Activated CD4-positive, alpha-beta T cell treated with anti-CD3 and anti-CD28 coated beads, Interleukin-2, amount 10 ng/mL, durations not matched to agents 7 days and 5 days (primary cell): ENCODE measurements at regions not wholly inside any gene's neighbourhood (a gene's known extent, or its start where the extent isn't known, plus 50 kb on each side); places are given as distances from the start of the nearest gene placed in this dataset.
"Not testable (repeated sequence)": the region's sequence is repeated elsewhere in the genome, so short reads cannot be mapped to it uniquely, and the experiment has no call there.

Experiments
- CTCF ChIA-PET: fragments of 350-600 bp; sonication (Branson Sonifier 250); formaldehyde crosslinking; loops from one replicate; lab custom pipeline; 2021; ENCODE audit warnings: antibody characterized with exemption; lab: Charles Lee
- POLR2A ChIA-PET: fragments of 350-600 bp; sonication (Branson Sonifier 250); formaldehyde crosslinking; loops from one replicate; lab custom pipeline; 2021; ENCODE audit warnings: antibody characterized with exemption; lab: Charles Lee
- DNase-seq: peaks from one replicate; pipeline ENCODE4 v3.0.0-alpha.2; 2020
- H3K27ac Mint-ChIP-seq: one replicate; pipeline ENCODE4 v1.8.0; 2021; ENCODE audit warnings: mild to moderate bottlenecking, moderate library complexity, mixed read lengths
- H3K27me3 Mint-ChIP-seq: one replicate; pipeline ENCODE4 v1.8.0; 2021; ENCODE audit warnings: mixed read lengths
- H3K36me3 Mint-ChIP-seq: one replicate; pipeline ENCODE4 v1.8.0; 2021; ENCODE audit warnings: low read depth, mixed read lengths
- H3K4me1 Mint-ChIP-seq: one replicate; pipeline ENCODE4 v1.8.0; 2021; ENCODE audit warnings: mixed read lengths
- H3K4me3 Mint-ChIP-seq: one replicate; pipeline ENCODE4 v1.8.0; 2021; ENCODE audit warnings: mild to moderate bottlenecking, moderate library complexity, mixed read lengths
- H3K9me3 Mint-ChIP-seq: one replicate; pipeline ENCODE4 v1.8.0; 2021; ENCODE audit warnings: mixed read lengths

DNA sequence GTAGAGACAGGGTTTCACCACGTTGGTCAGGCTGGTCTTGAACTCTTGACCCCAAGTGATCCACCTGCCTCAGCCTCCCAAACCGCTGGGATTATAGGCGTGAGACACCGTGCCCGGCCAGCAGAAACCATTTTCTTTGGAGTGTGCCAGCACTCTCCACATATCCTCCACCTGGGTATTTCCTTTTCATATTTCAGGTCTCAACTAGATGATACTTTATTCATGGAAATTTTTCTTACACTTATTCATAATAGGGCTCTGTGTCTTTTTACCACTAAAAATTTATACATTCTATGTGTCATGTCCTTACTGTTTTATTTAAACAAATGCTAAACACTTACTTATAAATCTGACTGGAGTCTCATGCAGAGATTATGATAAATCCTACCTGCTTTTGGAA lies 305.9 kb downstream of the PCDH20 start:
- Mint-ChIP-seq H3K27ac (no peak overlapping the region), H3K27me3 (no peaks in the 10 kb centered on the region), H3K9me3 (peaks cover 2% of the 10 kb centered on the region), H3K36me3 (no peaks in the 10 kb centered on the region), H3K4me3 (no peak overlapping the region), H3K4me1 (no peaks in the 10 kb centered on the region)
- DNase-seq: no peak
- CTCF ChIA-PET: no interaction called here
- POLR2A ChIA-PET: no interaction called here

DNA sequence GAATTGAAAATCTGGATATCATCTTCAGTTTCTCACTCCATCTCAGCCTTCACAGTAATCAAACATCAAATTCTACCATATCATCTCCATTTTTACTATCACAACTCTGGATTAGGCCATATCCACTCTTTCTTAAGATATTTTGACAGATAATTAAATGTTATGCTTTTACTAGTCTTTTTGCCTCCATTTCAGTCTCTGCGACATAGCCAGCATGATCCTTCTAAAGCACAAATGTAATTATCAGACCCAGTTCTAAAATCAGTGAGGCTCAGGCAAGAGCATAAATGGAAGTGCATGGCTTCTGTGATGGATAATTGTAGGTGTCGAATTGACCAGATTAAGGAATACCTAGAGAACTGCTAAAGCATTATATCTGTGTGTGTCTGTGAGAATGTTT lies 307.7 kb downstream of the PCDH20 start:
- H3K27me3 Mint-ChIP-seq: no peaks in the 10 kb centered on the region
- ChIA-PET POLR2A (no interaction called here), CTCF (no interaction called here)
- DNase-seq: no peak
- no peak overlapping the region for H3K4me3 Mint-ChIP-seq
- H3K27ac Mint-ChIP-seq: no peak overlapping the region
- H3K4me1 Mint-ChIP-seq: no peaks in the 10 kb centered on the region
- H3K9me3 Mint-ChIP-seq: no peaks in the 10 kb centered on the region
- no peaks in the 10 kb centered on the region for H3K36me3 Mint-ChIP-seq

DNA sequence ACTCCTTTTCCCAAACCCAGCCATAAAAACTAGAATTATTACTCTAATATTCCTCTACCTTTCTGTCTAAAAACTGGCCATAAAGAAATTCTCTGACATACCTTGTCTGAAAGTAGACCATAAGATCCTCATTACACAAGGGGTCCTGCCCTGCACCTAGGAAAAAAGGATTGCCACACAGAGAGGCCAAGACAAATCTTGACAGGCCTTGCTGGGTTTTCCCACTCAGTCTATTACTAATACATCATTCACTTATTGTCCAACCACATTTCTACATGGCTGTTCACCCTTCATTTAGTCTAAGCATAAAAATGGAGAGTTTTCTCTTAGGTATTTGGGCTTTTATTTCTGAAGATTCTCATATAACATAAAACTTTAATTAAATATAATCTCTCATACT lies 319.8 kb downstream of the PCDH20 start:
- CTCF ChIA-PET: no interaction called here

DNA sequence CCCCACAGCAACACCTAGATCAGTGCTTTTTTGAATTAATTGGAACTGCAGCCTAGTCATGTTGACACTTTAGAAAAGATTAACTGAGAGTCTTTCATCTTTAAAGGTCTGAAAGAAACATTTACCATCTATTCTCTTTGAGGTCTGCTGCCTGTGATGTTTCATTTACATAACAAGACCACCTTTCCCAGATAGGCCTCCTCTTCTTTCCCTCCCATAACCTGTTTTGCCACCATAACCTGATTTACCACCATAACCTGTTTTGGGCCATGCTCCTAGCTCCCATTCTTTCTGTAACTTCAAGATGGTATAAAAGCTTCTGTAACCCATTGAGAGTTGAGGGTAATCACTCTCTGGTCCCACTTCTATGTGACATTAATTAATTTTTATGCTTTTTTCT lies 320.8 kb downstream of the PCDH20 start:
- Mint-ChIP-seq H3K36me3 (no peaks in the 10 kb centered on the region), H3K4me3 (no peak overlapping the region), H3K27me3 (no peaks in the 10 kb centered on the region), H3K4me1 (no peaks in the 10 kb centered on the region), H3K9me3 (peaks cover 9% of the 10 kb centered on the region), H3K27ac (no peak overlapping the region)
- CTCF ChIA-PET: no interaction called here
- DNase-seq: no peak
- POLR2A ChIA-PET: no interaction called here

More for the DNA sequence above, 319.8 kb downstream of the PCDH20 start:
- no peak for DNase-seq
- Mint-ChIP-seq H3K27ac (no peak overlapping the region), H3K27me3 (no peaks in the 10 kb centered on the region), H3K4me3 (no peak overlapping the region), H3K4me1 (no peaks in the 10 kb centered on the region), H3K9me3 (peaks cover 6% of the 10 kb centered on the region), H3K36me3 (no peaks in the 10 kb centered on the region)
- POLR2A ChIA-PET: no interaction called here

DNA sequence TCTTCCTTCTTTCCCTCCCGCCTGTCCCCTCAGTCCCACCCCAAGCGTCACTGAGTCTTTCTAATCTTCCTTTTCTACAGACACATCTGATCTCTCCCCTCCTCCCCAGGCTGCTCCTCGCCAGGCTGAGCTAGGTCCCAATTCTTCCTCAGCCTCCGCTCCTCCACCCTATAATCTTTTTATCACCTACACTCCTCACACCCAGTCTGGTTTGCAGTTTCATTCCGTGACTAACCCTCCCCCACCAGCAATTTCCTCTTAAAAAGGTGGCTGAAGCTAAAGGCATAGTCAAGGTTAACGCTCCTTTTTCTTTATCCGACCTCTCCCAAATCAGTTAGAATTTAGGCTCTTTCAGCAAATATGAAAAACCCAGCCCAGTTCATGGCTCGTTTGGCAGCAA lies 325.8 kb downstream of the PCDH20 start:
- H3K4me3 Mint-ChIP-seq, CTCF ChIA-PET, DNase-seq, H3K9me3 Mint-ChIP-seq, POLR2A ChIA-PET, H3K27ac Mint-ChIP-seq, H3K36me3 Mint-ChIP-seq, H3K4me1 Mint-ChIP-seq, H3K27me3 Mint-ChIP-seq: not testable (repeated sequence)

DNA sequence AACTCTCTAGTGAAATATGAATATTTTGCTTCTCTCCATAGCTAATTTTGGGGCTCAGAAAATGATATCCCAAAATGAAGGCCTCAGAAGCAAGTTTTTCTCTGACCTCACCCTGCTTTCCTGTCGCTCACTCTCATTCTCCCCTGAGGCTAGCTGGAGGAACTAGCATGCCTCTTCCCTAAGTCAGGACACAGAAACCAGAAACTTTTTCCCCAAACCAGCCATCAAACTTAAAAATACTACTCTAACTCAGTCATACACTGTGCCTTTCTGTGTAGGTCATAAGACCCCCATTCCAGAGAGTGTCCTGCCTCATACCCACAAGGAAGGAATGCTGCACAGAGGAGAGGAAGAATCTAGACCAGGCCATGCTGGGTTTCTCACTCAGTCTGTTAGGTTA lies 329.6 kb downstream of the PCDH20 start:
- Mint-ChIP-seq H3K36me3 (no peaks in the 10 kb centered on the region), H3K9me3 (peaks cover 4% of the 10 kb centered on the region), H3K27ac (no peak overlapping the region), H3K27me3 (no peaks in the 10 kb centered on the region), H3K4me3 (no peak overlapping the region), H3K4me1 (no peaks in the 10 kb centered on the region)
- DNase-seq: no peak
- ChIA-PET CTCF (no interaction called here), POLR2A (no interaction called here)

DNA sequence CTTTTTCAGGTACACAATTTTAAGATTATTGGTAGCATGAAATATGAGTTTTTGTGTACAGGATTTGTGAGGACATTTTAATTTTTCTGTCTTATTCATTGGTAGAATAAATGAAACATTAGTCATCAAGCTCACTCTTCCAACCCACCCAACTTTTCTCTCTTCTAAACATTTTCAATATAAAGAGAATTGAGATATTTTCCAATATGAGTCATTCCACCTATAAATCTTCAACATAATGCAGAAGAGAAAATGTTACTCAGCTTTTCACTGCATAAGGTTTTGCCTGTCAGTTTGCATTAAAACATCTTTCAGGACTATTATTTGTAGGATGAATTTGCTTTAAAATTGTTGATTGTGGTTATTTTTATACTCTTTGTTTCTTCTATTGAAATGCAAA lies 330.7 kb downstream of the PCDH20 start:
- H3K4me3 Mint-ChIP-seq: no peak overlapping the region
- peaks cover 3% of the 10 kb centered on the region for H3K9me3 Mint-ChIP-seq
- no peak overlapping the region for H3K27ac Mint-ChIP-seq
- no peaks in the 10 kb centered on the region for H3K27me3 Mint-ChIP-seq
- DNase-seq: no peak
- ChIA-PET CTCF (no interaction called here), POLR2A (no interaction called here)
- H3K4me1 Mint-ChIP-seq: no peaks in the 10 kb centered on the region
- no peaks in the 10 kb centered on the region for H3K36me3 Mint-ChIP-seq

DNA sequence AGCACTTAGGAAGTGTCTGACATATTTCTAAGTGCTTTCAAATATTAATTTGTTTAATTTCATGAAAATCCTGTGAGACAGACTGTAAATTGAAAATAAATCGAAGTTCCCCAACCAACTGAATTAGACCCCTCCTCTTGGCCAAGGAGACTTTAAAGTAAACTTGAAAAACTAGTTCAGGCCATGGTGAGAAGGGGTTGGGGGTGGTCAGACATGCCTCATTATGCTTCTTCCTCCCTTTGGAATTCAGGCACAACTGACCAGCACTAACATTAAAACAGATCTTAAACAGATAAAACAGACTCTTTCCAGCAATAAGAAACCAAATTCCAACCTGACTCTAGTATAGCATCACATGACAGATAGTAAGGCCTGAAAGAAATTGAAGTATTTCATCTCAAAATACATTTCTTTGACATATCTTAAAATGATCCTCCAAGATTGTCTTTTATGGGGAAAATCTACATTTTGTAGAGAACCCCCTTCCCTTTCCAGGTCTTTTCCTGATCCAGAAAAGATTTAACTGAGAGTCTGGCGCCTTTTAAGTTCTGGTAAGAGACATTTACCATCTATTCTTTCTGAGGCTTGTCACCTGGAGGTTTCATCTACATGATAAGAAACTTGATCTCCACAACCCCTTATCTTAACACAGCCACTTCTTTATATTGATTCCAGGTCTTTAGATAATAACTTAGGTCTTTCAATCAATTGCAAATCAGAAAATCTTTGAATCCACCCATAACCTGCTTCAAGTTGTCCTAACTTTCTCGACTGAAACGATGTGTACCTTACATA lies 336.5 kb downstream of the PCDH20 start:
- DNase-seq: no peak
- no peak overlapping the region for H3K27ac Mint-ChIP-seq
- no peaks in the 10 kb centered on the region for H3K27me3 Mint-ChIP-seq
- no peak overlapping the region for H3K4me3 Mint-ChIP-seq
- no peaks in the 10 kb centered on the region for H3K36me3 Mint-ChIP-seq
- CTCF ChIA-PET: no interaction called here
- POLR2A ChIA-PET: no interaction called here
- H3K4me1 Mint-ChIP-seq: no peaks in the 10 kb centered on the region
- no peaks in the 10 kb centered on the region for H3K9me3 Mint-ChIP-seq

DNA sequence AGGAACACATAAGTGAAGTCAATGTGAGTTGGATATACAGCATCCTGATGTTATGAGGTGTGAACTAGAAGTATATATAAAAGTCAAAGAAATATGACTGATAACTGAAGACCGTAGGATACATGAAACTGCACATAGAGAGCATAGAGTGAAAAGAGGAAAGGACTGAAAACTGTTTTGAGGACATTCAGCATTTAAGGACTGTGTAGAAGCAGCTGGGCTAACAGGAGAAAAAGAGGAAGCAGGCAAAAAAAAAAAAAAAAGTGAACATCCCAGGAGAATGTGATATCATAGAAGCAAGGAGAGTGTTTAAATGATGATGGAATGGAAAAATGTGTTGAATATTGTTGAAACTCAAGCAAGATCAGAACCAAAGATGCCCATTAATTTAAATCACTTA lies 363.5 kb downstream of the PCDH20 start:
- Mint-ChIP-seq H3K27me3 (no peaks in the 10 kb centered on the region), H3K27ac (no peak overlapping the region), H3K36me3 (no peaks in the 10 kb centered on the region), H3K4me3 (no peak overlapping the region), H3K4me1 (no peaks in the 10 kb centered on the region), H3K9me3 (no peaks in the 10 kb centered on the region)
- ChIA-PET CTCF (no interaction called here), POLR2A (no interaction called here)
- DNase-seq: no peak

DNA sequence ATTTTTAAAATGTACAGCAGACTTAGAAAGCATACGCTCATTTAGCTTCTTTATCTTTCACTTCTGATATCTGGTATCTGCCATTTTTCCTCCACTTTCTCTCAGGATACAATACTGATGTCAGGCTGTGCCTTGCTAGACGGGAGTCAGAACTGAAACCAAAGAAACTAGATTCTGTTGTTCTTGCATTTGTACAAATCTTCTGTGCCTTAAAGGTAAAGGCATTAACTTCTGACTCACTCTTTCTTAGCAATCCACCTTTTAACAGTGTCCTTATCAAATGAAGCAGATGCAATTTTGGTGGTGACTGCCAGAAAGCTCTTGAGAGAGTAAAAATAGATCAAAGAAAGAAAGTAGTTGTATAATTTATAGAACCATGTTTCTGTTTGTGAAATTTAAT lies 370.4 kb downstream of the PCDH20 start:
- ChIA-PET POLR2A (no interaction called here), CTCF (no interaction called here)
- H3K4me3 Mint-ChIP-seq: no peak overlapping the region

DNA sequence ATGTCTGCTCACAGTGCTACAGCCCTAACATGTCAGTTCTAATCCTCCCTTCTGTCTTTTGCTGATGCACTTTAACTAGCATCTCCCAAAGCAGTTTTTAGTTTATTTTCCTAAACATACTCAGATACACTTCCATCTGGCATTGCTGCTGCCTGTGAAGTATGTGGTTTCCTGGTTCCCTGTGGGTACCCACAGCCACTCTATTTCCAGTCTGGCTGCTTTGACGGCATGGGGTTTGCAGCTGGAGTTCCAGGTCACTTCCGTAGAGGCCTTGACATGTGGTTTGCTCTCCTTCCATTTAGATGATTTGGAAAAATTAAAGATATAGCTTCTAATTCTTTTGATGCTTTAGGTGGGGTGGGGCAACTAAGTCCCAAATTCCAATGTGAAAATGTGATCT lies 375.5 kb downstream of the PCDH20 start:
- no peaks in the 10 kb centered on the region for H3K36me3 Mint-ChIP-seq
- H3K9me3 Mint-ChIP-seq: no peaks in the 10 kb centered on the region
- CTCF ChIA-PET: no interaction called here
- DNase-seq: no peak
- H3K27ac Mint-ChIP-seq: no peak overlapping the region
- POLR2A ChIA-PET: no interaction called here
- H3K4me1 Mint-ChIP-seq: no peaks in the 10 kb centered on the region
- no peak overlapping the region for H3K4me3 Mint-ChIP-seq
- no peaks in the 10 kb centered on the region for H3K27me3 Mint-ChIP-seq

More for the DNA sequence above, 370.4 kb downstream of the PCDH20 start:
- DNase-seq: no peak
- Mint-ChIP-seq H3K36me3 (no peaks in the 10 kb centered on the region), H3K27me3 (no peaks in the 10 kb centered on the region), H3K9me3 (no peaks in the 10 kb centered on the region), H3K4me1 (no peaks in the 10 kb centered on the region), H3K27ac (no peak overlapping the region)

DNA sequence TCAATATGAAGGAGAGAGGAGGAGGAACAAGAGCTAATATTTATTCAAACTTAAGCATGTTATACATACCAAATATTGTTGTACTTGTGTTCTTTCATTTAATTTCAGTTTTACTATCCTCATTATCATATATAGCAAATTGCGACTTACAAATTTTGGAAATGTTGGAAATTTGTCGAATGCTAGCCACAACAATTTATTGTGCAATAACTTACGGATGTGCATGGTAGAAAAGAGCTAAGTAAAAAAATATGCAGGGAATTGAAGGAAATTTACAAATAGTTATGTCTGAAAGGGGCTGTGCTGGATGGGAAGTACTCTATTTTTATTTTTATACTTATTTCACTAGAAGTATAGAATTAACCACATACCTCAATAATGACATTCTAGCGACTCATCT lies 376.3 kb downstream of the PCDH20 start:
- Mint-ChIP-seq H3K4me3 (no peak overlapping the region), H3K4me1 (no peaks in the 10 kb centered on the region), H3K36me3 (no peaks in the 10 kb centered on the region), H3K27ac (no peak overlapping the region), H3K9me3 (no peaks in the 10 kb centered on the region), H3K27me3 (no peaks in the 10 kb centered on the region)
- CTCF ChIA-PET: no interaction called here
- no peak for DNase-seq
- POLR2A ChIA-PET: no interaction called here

DNA sequence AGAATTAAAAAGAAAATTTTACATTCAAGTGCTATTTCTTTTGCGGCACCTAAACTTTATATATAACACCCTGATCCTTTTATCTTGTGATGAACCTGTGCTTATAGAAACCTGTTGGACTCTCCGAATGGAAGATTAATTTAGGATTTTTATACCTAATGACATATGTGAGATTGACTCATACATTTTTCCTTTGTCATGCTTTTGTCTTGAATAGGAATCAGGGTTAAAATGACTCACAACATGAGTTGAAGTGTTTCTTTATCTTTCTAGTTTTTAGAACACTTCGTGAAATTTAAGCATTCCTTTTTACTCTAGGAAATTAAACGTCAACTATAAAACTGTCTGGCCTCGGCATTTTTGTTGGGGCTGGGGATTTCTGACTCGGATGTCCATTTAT lies 378.9 kb downstream of the PCDH20 start:
- POLR2A ChIA-PET: no interaction called here
- Mint-ChIP-seq H3K4me3 (no peak overlapping the region), H3K4me1 (no peaks in the 10 kb centered on the region), H3K27ac (no peak overlapping the region), H3K27me3 (no peaks in the 10 kb centered on the region), H3K9me3 (no peaks in the 10 kb centered on the region), H3K36me3 (no peaks in the 10 kb centered on the region)
- DNase-seq: no peak
- CTCF ChIA-PET: no interaction called here

DNA sequence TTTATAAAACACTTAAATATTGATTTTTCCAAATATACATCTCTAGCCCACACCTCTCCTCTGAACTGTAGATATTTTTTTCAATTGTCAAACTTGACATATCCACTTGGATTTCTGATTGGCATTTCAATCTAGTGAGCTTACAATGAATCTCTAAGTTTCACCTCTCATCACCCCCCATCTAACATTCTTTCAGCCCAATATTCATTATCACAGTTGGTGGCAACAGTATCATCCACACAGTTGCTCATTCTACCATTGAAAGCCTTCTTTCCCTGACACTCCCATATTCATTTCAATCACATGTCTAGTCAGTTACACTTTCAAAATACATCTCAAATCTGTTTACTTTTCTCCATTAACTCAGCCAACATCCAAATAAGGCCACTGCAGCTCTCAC lies 385.2 kb downstream of the PCDH20 start:
- Mint-ChIP-seq H3K36me3 (no peaks in the 10 kb centered on the region), H3K4me3 (no peak overlapping the region), H3K4me1 (no peaks in the 10 kb centered on the region), H3K27me3 (no peaks in the 10 kb centered on the region), H3K27ac (no peak overlapping the region), H3K9me3 (no peaks in the 10 kb centered on the region)
- POLR2A ChIA-PET: no interaction called here
- CTCF ChIA-PET: no interaction called here
- DNase-seq: no peak
